PC-9 (cell line): ENCODE measurements at regions not wholly inside any gene's neighbourhood (a gene's known extent, or its start where the extent isn't known, plus 50 kb on each side); places are given as distances from the start of the nearest gene placed in this dataset.

Experiments used
- CTCF ChIP-seq: fragments of 200-600 bp; sonication (generic); conservative IDR thresholded peaks from 2 replicates; pipeline ENCODE4 v1.6.1; 2017; ENCODE audit warnings: mixed run types, antibody characterized with exemption, mild to moderate bottlenecking, moderate library complexity
- EZH2 ChIP-seq: fragments of 200-600 bp; sonication (generic); IDR thresholded peaks from 2 replicates; pipeline ENCODE4 v1.8.0; 2017; ENCODE audit warnings: antibody characterized with exemption, low read depth

GRCh38 chr12:116398193-116398592, 120.7 kb upstream of the MED13L start:
- TF ChIP-seq CTCF (no peak), EZH2 (no peak)
